GM21737 (cell line): ENCODE measurements at regions not wholly inside any gene's neighbourhood (a gene's known extent, or its start where the extent isn't known, plus 50 kb on each side); places are given as distances from the start of the nearest gene placed in this dataset.

ENCODE experiments used
- ATAC-seq: cut with Tn5 transposase; IDR thresholded peaks from one replicate; pipeline ENCODE4 v1.9.1; 2021; ENCODE audit warnings: mild to moderate bottlenecking, moderate library complexity; ENCODE audit not compliant: unreplicated experiment

- no peak for ATAC-seq
Observed at GRCh38 chr1:96992871-96993270, 271.3 kb downstream of the PTBP2 start.

- no peak for ATAC-seq
Observed at GRCh38 chr1:96995351-96995750, 273.8 kb downstream of the PTBP2 start.

- no peak for ATAC-seq
Observed at GRCh38 chr1:96996001-96996400, 274.4 kb downstream of the PTBP2 start.

GRCh38 chr1:96997717-96998116 lies 276.1 kb downstream of the PTBP2 start:
- ATAC-seq, result no peak

- ATAC-seq, result no peak
Observed at GRCh38 chr1:96998466-96998865, 276.9 kb downstream of the PTBP2 start.

- ATAC-seq, result no peak
Observed at GRCh38 chr1:96999191-96999590, 277.6 kb downstream of the PTBP2 start.

- no peak for ATAC-seq
Observed at GRCh38 chr1:97004054-97004453, 282.5 kb downstream of the PTBP2 start.

GRCh38 chr1:97004743-97005142 lies 283.2 kb downstream of the PTBP2 start:
- no peak for ATAC-seq

GRCh38 chr1:97006044-97006661 lies 284.6 kb downstream of the PTBP2 start:
- ATAC-seq, result no peak

GRCh38 chr1:97007840-97008604 lies 286.4 kb downstream of the PTBP2 start:
- no peak for ATAC-seq

GRCh38 chr1:97010566-97011264 lies 289.1 kb downstream of the PTBP2 start:
- ATAC-seq, result no peak

GRCh38 chr1:97013136-97013535 lies 291.6 kb downstream of the PTBP2 start:
- no peak for ATAC-seq

GRCh38 chr1:97013941-97014340 lies 292.4 kb downstream of the PTBP2 start:
- no peak for ATAC-seq

GRCh38 chr1:97014426-97014825 lies 292.8 kb downstream of the PTBP2 start:
- no peak for ATAC-seq

- no peak for ATAC-seq
Observed at GRCh38 chr1:97017895-97018294, 296.3 kb downstream of the PTBP2 start.
